ENCODE measurements at regions not wholly inside any gene's neighbourhood (a gene's known extent, or its start where the extent isn't known, plus 50 kb on each side); places are given as distances from the start of the nearest gene placed in this dataset.

- intact Hi-C loops (cut with micrococcal nuclease; ENCODE audit: unreplicated experiment): loop anchor here (10.0 kb wide), 2 partner anchors 252 to 922 kb away; no protein-coding TSS in a partner anchor
- CTCF ChIA-PET: no interaction called here
- BruUV-seq (replicated peaks): no TSS peak
- TF ChIP-seq CTCF (IDR thresholded peaks at IDR 0.05; ENCODE audit: unreplicated experiment): no peak
- no peak overlapping the region for H3K4me3 Mint-ChIP-seq (ENCODE audit: low read depth, unreplicated experiment)
- no peaks in the 10 kb centered on the region for H3K27me3 Mint-ChIP-seq (ENCODE audit: unreplicated experiment)
- DNase-seq: no peak
- no peak overlapping the region for H3K27ac Mint-ChIP-seq (ENCODE audit: unreplicated experiment)
- no peaks in the 10 kb centered on the region for H3K9me3 Mint-ChIP-seq (ENCODE audit: low read depth, unreplicated experiment)
- peaks cover 31% of the 10 kb centered on the region for H3K4me1 Mint-ChIP-seq (ENCODE audit: low read depth, unreplicated experiment)
- H3K36me3 Mint-ChIP-seq (ENCODE audit: insufficient read depth, unreplicated experiment): no peaks in the 10 kb centered on the region
These were observed 153.2 kb upstream of the NR2F2 start for GRCh38 chr15:96177279-96177678.

DNA sequence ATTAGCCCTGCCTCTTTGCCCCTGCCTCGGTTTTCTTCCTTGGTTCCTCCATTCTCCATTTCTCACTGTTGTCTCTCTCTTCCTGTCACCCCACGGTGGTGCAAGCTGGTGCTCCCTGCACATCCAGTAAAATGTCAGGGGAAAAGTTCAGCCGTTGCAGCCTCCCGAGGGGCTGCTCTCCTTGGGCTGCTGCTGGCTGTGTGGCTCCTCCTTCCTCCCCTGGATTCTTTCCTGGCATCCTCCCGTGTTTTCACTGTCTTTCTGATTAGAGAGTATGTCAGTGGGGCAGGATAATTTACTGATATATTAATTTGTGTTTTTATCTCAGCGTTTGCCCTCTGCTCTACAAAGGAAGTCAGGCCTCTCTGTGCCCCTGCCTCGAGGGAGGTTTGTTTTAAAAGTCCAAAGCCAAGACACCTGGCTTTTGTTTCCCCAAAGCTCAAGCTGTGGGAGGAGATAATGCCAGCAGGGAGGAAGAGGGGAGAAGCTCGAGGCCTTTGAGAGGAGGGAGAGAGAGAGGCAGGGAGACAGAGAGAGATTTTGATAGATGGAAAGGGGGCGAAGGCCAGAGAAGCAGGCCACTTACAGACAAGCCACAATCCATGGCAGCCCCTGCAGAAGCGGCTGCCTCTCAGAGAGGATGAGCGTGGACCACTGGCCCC lies 150.3 kb upstream of the NR2F2 start:
- H3K9me3 Mint-ChIP-seq (ENCODE audit: low read depth, unreplicated experiment): no peaks in the 10 kb centered on the region
- BruUV-seq (replicated peaks): no TSS peak
- no peak overlapping the region for H3K4me3 Mint-ChIP-seq (ENCODE audit: low read depth, unreplicated experiment)
- peaks cover 58% of the 10 kb centered on the region for H3K4me1 Mint-ChIP-seq (ENCODE audit: low read depth, unreplicated experiment)
- no peak for DNase-seq
- TF ChIP-seq CTCF (IDR thresholded peaks at IDR 0.05; ENCODE audit: unreplicated experiment): no peak
- intact Hi-C loops (cut with micrococcal nuclease; ENCODE audit: unreplicated experiment): no loop called here
- CTCF ChIA-PET: no interaction called here
- H3K27ac Mint-ChIP-seq (ENCODE audit: unreplicated experiment): no peak overlapping the region
- H3K27me3 Mint-ChIP-seq (ENCODE audit: unreplicated experiment): no peaks in the 10 kb centered on the region
- no peaks in the 10 kb centered on the region for H3K36me3 Mint-ChIP-seq (ENCODE audit: insufficient read depth, unreplicated experiment)

DNA sequence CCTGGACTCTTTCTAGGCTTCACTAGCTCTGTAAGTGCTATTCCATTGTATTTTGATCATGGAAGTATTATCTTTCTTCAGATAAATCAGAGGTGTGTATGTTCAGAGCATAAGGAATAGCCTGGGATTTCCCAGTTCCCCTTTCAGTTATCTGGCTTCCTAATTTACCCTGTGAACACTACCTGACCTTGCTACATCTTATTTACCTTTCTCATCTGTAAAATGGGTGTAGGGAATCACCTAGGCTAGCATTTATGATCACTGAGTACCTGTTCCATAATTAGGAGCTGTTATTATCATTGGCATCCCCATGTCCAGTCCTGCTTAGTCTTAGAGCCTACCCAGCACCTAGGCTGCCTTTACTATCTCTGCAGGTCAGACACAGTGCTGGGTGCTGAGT lies 149.3 kb upstream of the NR2F2 start:
- intact Hi-C loops (cut with micrococcal nuclease; ENCODE audit: unreplicated experiment): no loop called here
- TF ChIP-seq CTCF (IDR thresholded peaks at IDR 0.05; ENCODE audit: unreplicated experiment): no peak
- Mint-ChIP-seq H3K36me3 (ENCODE audit: insufficient read depth, unreplicated experiment) (no peaks in the 10 kb centered on the region), H3K4me3 (ENCODE audit: low read depth, unreplicated experiment) (no peak overlapping the region), H3K27me3 (ENCODE audit: unreplicated experiment) (no peaks in the 10 kb centered on the region), H3K27ac (ENCODE audit: unreplicated experiment) (no peak overlapping the region), H3K4me1 (ENCODE audit: low read depth, unreplicated experiment) (peaks cover 68% of the 10 kb centered on the region), H3K9me3 (ENCODE audit: low read depth, unreplicated experiment) (no peaks in the 10 kb centered on the region)
- DNase-seq: no peak
- CTCF ChIA-PET: no interaction called here
- no TSS peak for BruUV-seq (replicated peaks)

- Mint-ChIP-seq H3K27ac (ENCODE audit: unreplicated experiment) (no peak overlapping the region), H3K4me1 (ENCODE audit: low read depth, unreplicated experiment) (peaks cover 72% of the 10 kb centered on the region), H3K27me3 (ENCODE audit: unreplicated experiment) (no peaks in the 10 kb centered on the region), H3K4me3 (ENCODE audit: low read depth, unreplicated experiment) (no peak overlapping the region), H3K9me3 (ENCODE audit: low read depth, unreplicated experiment) (no peaks in the 10 kb centered on the region), H3K36me3 (ENCODE audit: insufficient read depth, unreplicated experiment) (no peaks in the 10 kb centered on the region)
- intact Hi-C loops (cut with micrococcal nuclease; ENCODE audit: unreplicated experiment): no loop called here
- CTCF ChIA-PET: interaction anchor here (1.1 kb wide), 1 partner anchor 129 kb away, joined by 3 read pairs; no protein-coding TSS in a partner anchor
- no TSS peak for BruUV-seq (replicated peaks)
- no peak for TF ChIP-seq CTCF (IDR thresholded peaks at IDR 0.05; ENCODE audit: unreplicated experiment)
- DNase-seq: no peak
These were observed 148.6 kb upstream of the NR2F2 start for GRCh38 chr15:96181873-96182301.

Data from Calu3 (cell line).